ENCODE measurements at regions not wholly inside any gene's neighbourhood (a gene's known extent, or its start where the extent isn't known, plus 50 kb on each side); places are given as distances from the start of the nearest gene placed in this dataset.

GRCh38 chr15:47570881-47571640, 146.2 kb upstream of the SEMA6D start:
- no peak overlapping the region for H3K4me3 ChIP-seq (ENCODE audit: low read length in 2 of 2)
- no peaks in the 10 kb centered on the region for H3K36me3 Mint-ChIP-seq
- CTCF ChIA-PET (ENCODE audit: partially characterized antibody) = no interaction called here

GRCh38 chr15:47573673-47574072, 143.6 kb upstream of the SEMA6D start:
- Histone ChIP-seq H3K36me3 (ENCODE audit: insufficient read depth, low read length) (no peaks in the 10 kb centered on the region), H3K9me3 (ENCODE audit: control insufficient read depth in 1 of 2, low read length in 2 of 2) (no peaks in the 10 kb centered on the region), H3K4me3 (ENCODE audit: low read length in 2 of 2) (no peak overlapping the region), H3K27me3 (ENCODE audit: insufficient read depth, low read length) (no peaks in the 10 kb centered on the region), H3K4me1 (ENCODE audit: insufficient read depth, low read length) (no peaks in the 10 kb centered on the region), H3K27ac (ENCODE audit: low read depth, low read length) (no peak overlapping the region)
- Mint-ChIP-seq H3K36me3 (no peaks in the 10 kb centered on the region), H3K27me3 (no peaks in the 10 kb centered on the region), H3K4me3 (no peak overlapping the region), H3K4me1 (no peaks in the 10 kb centered on the region), H3K27ac (no peak overlapping the region), H3K9me3 (no peaks in the 10 kb centered on the region)
- ChIA-PET CTCF (ENCODE audit: partially characterized antibody) (no interaction called here), POLR2A (ENCODE audit: partially characterized antibody) (no interaction called here)
- intact Hi-C loops (cut with micrococcal nuclease) = no loop called here
- DNase-seq = no peak

More at GRCh38 chr15:47570881-47571640, 146.2 kb upstream of the SEMA6D start:
- Histone ChIP-seq H3K36me3 (ENCODE audit: insufficient read depth, low read length) (no peaks in the 10 kb centered on the region), H3K27ac (ENCODE audit: low read depth, low read length) (no peak overlapping the region), H3K9me3 (ENCODE audit: control insufficient read depth in 1 of 2, low read length in 2 of 2) (no peaks in the 10 kb centered on the region), H3K4me1 (ENCODE audit: insufficient read depth, low read length) (no peaks in the 10 kb centered on the region), H3K27me3 (ENCODE audit: insufficient read depth, low read length) (no peaks in the 10 kb centered on the region)
- DNase-seq = no peak
- intact Hi-C loops (cut with micrococcal nuclease) = no loop called here
- Mint-ChIP-seq H3K9me3 (peaks cover 0 to 5% (median 0%) of the 10 kb centered on the region in 8 donors), H3K27me3 (no peaks in the 10 kb centered on the region), H3K4me1 (no peaks in the 10 kb centered on the region), H3K27ac (no peak overlapping the region), H3K4me3 (peak overlapping the region in 1 of 8 donors; percentile 21)
- POLR2A ChIA-PET (ENCODE audit: partially characterized antibody) = no interaction called here

- ChIA-PET CTCF (ENCODE audit: partially characterized antibody) (no interaction called here), POLR2A (ENCODE audit: partially characterized antibody) (no interaction called here)
- Histone ChIP-seq H3K36me3 (ENCODE audit: insufficient read depth, low read length) (no peaks in the 10 kb centered on the region), H3K4me3 (ENCODE audit: low read length in 2 of 2) (no peak overlapping the region), H3K27me3 (ENCODE audit: insufficient read depth, low read length) (no peaks in the 10 kb centered on the region), H3K4me1 (ENCODE audit: insufficient read depth, low read length) (no peaks in the 10 kb centered on the region), H3K9me3 (ENCODE audit: control insufficient read depth in 1 of 2, low read length in 2 of 2) (no peaks in the 10 kb centered on the region), H3K27ac (ENCODE audit: low read depth, low read length) (no peak overlapping the region)
- intact Hi-C loops (cut with micrococcal nuclease) = no loop called here
- Mint-ChIP-seq H3K9me3 (peaks cover 0 to 2% (median 0%) of the 10 kb centered on the region in 8 donors), H3K4me3 (no peak overlapping the region), H3K4me1 (no peaks in the 10 kb centered on the region), H3K27ac (no peak overlapping the region), H3K27me3 (no peaks in the 10 kb centered on the region), H3K36me3 (no peaks in the 10 kb centered on the region)
- no peak for DNase-seq
Observed at GRCh38 chr15:47577000-47577399, 140.3 kb upstream of the SEMA6D start.

GRCh38 chr15:47577461-47577860, 139.8 kb upstream of the SEMA6D start:
- H3K4me1 ChIP-seq (ENCODE audit: insufficient read depth, low read length) = no peaks in the 10 kb centered on the region
- intact Hi-C loops (cut with micrococcal nuclease) = no loop called here
- no peaks in the 10 kb centered on the region for H3K9me3 ChIP-seq (ENCODE audit: control insufficient read depth in 1 of 2, low read length in 2 of 2)
- no peak for DNase-seq
- no peaks in the 10 kb centered on the region for H3K4me1 Mint-ChIP-seq
- no peaks in the 10 kb centered on the region for H3K27me3 Mint-ChIP-seq
- no peaks in the 10 kb centered on the region for H3K27me3 ChIP-seq (ENCODE audit: insufficient read depth, low read length)
- H3K9me3 Mint-ChIP-seq = peaks cover 0 to 2% (median 0%) of the 10 kb centered on the region in 8 donors
- no peak overlapping the region for H3K4me3 ChIP-seq (ENCODE audit: low read length in 2 of 2)
- H3K27ac Mint-ChIP-seq = no peak overlapping the region
- no peaks in the 10 kb centered on the region for H3K36me3 ChIP-seq (ENCODE audit: insufficient read depth, low read length)
- no peak overlapping the region for H3K27ac ChIP-seq (ENCODE audit: low read depth, low read length)
- H3K36me3 Mint-ChIP-seq = no peaks in the 10 kb centered on the region
- ChIA-PET CTCF (ENCODE audit: partially characterized antibody) (no interaction called here), POLR2A (ENCODE audit: partially characterized antibody) (no interaction called here)
- H3K4me3 Mint-ChIP-seq = no peak overlapping the region

GRCh38 chr15:47582233-47582632, 135.1 kb upstream of the SEMA6D start:
- no peaks in the 10 kb centered on the region for H3K4me1 Mint-ChIP-seq
- no peaks in the 10 kb centered on the region for H3K9me3 ChIP-seq (ENCODE audit: control insufficient read depth in 1 of 2, low read length in 2 of 2)
- no peaks in the 10 kb centered on the region for H3K36me3 ChIP-seq (ENCODE audit: insufficient read depth, low read length)
- no peak overlapping the region for H3K27ac ChIP-seq (ENCODE audit: low read depth, low read length)
- no peak overlapping the region for H3K4me3 Mint-ChIP-seq
- peaks cover 0 to 3% (median 0%) of the 10 kb centered on the region in 8 donors for H3K9me3 Mint-ChIP-seq
- H3K4me3 ChIP-seq (ENCODE audit: low read length in 2 of 2) = no peak overlapping the region
- H3K36me3 Mint-ChIP-seq = no peaks in the 10 kb centered on the region
- ChIA-PET POLR2A (ENCODE audit: partially characterized antibody) (no interaction called here), CTCF (ENCODE audit: partially characterized antibody) (no interaction called here)
- no peak for DNase-seq
- intact Hi-C loops (cut with micrococcal nuclease) = no loop called here
- no peaks in the 10 kb centered on the region for H3K4me1 ChIP-seq (ENCODE audit: insufficient read depth, low read length)
- no peaks in the 10 kb centered on the region for H3K27me3 ChIP-seq (ENCODE audit: insufficient read depth, low read length)
- no peak overlapping the region for H3K27ac Mint-ChIP-seq
- no peaks in the 10 kb centered on the region for H3K27me3 Mint-ChIP-seq

GRCh38 chr15:47584316-47584715, 133.0 kb upstream of the SEMA6D start:
- Histone ChIP-seq H3K4me1 (ENCODE audit: insufficient read depth, low read length) (no peaks in the 10 kb centered on the region), H3K36me3 (ENCODE audit: insufficient read depth, low read length) (no peaks in the 10 kb centered on the region), H3K27me3 (ENCODE audit: insufficient read depth, low read length) (no peaks in the 10 kb centered on the region), H3K27ac (ENCODE audit: low read depth, low read length) (no peak overlapping the region), H3K9me3 (ENCODE audit: control insufficient read depth in 1 of 2, low read length in 2 of 2) (no peaks in the 10 kb centered on the region), H3K4me3 (ENCODE audit: low read length in 2 of 2) (no peak overlapping the region)
- ChIA-PET POLR2A (ENCODE audit: partially characterized antibody) (no interaction called here), CTCF (ENCODE audit: partially characterized antibody) (no interaction called here)
- Mint-ChIP-seq H3K4me3 (no peak overlapping the region), H3K27me3 (no peaks in the 10 kb centered on the region), H3K9me3 (peaks cover 0 to 3% (median under 1%) of the 10 kb centered on the region in 8 donors), H3K36me3 (no peaks in the 10 kb centered on the region), H3K27ac (no peak overlapping the region), H3K4me1 (no peaks in the 10 kb centered on the region)
- intact Hi-C loops (cut with micrococcal nuclease) = no loop called here
- DNase-seq = no peak

- Mint-ChIP-seq H3K4me1 (no peaks in the 10 kb centered on the region), H3K4me3 (no peak overlapping the region)
- intact Hi-C loops (cut with micrococcal nuclease) = no loop called here
Observed at GRCh38 chr15:47586653-47587224, 130.6 kb upstream of the SEMA6D start.

More at GRCh38 chr15:47586653-47587224, 130.6 kb upstream of the SEMA6D start:
- DNase-seq = no peak
- H3K4me1 ChIP-seq (ENCODE audit: insufficient read depth, low read length) = no peaks in the 10 kb centered on the region
- Mint-ChIP-seq H3K36me3 (no peaks in the 10 kb centered on the region), H3K9me3 (peaks cover 0 to 3% (median under 1%) of the 10 kb centered on the region in 8 donors), H3K27ac (no peak overlapping the region), H3K27me3 (peaks cover 0 to 1% of the 10 kb centered on the region in 2 donors)
- no peak overlapping the region for H3K27ac ChIP-seq (ENCODE audit: low read depth, low read length)
- no peaks in the 10 kb centered on the region for H3K36me3 ChIP-seq (ENCODE audit: insufficient read depth, low read length)
- no peak overlapping the region for H3K4me3 ChIP-seq (ENCODE audit: low read length in 2 of 2)
- ChIA-PET CTCF (ENCODE audit: partially characterized antibody) (no interaction called here), POLR2A (ENCODE audit: partially characterized antibody) (no interaction called here)
- no peaks in the 10 kb centered on the region for H3K9me3 ChIP-seq (ENCODE audit: control insufficient read depth in 1 of 2, low read length in 2 of 2)
- H3K27me3 ChIP-seq (ENCODE audit: insufficient read depth, low read length) = no peaks in the 10 kb centered on the region
